ENCODE measurements at regions not wholly inside any gene's neighbourhood (a gene's known extent, or its start where the extent isn't known, plus 50 kb on each side); places are given as distances from the start of the nearest gene placed in this dataset.

DNA sequence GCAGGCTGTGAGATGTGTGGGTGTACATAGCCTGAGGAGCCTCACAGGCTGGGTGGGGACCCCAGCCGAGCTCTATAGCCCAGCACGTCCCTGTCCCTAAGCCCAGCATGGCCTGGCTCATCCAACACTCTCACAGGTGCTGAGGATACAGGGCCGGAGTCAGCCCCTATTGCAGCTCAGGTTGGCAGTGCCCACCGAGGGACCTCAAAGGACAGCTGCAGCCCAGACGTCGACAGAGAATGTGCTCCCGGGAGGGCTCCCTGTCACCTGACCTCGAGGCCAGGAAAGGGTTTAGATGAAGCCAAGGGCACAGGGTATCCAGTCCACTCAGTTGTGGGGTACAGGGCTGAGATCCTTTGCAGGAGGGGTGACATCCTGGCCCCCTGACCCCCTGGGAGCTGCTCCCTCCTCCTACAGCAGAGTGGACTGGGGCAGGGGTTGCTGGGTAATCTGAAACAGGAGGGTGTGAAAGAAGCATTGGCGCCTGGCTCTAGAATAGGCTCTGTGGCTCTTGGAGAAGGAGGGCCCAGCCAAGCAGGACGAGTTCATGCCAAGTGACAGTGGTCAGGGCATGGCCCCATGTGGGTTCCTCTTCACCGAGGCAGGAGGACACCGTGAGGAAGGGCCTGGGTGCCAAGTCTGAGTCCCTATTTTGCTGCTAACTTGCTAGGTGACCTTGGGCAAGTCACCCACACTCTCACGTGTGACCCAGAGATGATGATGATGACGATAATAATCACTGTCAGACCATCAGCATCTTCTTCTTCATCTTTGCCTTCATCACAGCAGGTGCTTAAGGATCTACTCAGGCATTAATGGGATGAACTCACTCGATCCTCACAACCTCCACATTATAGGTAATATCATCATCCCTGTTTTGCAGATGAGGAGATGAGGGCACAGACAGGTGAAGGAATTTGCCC is 68.0 kb downstream of the RMI2 start:
- no peaks in the 10 kb centered on the region for H3K27me3 ChIP-seq
- intact Hi-C loops (cut with DNase I; ENCODE audit: low total_unique reads) = no loop called here
- H3K27ac ChIP-seq = no peak overlapping the region
- no peaks in the 10 kb centered on the region for H3K9me3 ChIP-seq
- TF ChIP-seq POLR2A (IDR thresholded peaks at IDR 0.05) = no peak
- TF ChIP-seq, protein P1, sequence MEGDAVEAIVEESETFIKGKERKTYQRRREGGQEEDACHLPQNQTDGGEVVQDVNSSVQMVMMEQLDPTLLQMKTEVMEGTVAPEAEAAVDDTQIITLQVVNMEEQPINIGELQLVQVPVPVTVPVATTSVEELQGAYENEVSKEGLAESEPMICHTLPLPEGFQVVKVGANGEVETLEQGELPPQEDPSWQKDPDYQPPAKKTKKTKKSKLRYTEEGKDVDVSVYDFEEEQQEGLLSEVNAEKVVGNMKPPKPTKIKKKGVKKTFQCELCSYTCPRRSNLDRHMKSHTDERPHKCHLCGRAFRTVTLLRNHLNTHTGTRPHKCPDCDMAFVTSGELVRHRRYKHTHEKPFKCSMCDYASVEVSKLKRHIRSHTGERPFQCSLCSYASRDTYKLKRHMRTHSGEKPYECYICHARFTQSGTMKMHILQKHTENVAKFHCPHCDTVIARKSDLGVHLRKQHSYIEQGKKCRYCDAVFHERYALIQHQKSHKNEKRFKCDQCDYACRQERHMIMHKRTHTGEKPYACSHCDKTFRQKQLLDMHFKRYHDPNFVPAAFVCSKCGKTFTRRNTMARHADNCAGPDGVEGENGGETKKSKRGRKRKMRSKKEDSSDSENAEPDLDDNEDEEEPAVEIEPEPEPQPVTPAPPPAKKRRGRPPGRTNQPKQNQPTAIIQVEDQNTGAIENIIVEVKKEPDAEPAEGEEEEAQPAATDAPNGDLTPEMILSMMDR (IDR thresholded peaks at IDR 0.05) = no peak
- TF ChIP-seq POLR2AphosphoS5 (IDR thresholded peaks at IDR 0.05) = no peak
- H3K4me1 ChIP-seq = no peaks in the 10 kb centered on the region
- H3K36me3 ChIP-seq = no peaks in the 10 kb centered on the region
- H3K4me3 ChIP-seq = no peak overlapping the region
- no peak for DNase-seq (ENCODE audit: low spot score in 2 of 2)

DNA sequence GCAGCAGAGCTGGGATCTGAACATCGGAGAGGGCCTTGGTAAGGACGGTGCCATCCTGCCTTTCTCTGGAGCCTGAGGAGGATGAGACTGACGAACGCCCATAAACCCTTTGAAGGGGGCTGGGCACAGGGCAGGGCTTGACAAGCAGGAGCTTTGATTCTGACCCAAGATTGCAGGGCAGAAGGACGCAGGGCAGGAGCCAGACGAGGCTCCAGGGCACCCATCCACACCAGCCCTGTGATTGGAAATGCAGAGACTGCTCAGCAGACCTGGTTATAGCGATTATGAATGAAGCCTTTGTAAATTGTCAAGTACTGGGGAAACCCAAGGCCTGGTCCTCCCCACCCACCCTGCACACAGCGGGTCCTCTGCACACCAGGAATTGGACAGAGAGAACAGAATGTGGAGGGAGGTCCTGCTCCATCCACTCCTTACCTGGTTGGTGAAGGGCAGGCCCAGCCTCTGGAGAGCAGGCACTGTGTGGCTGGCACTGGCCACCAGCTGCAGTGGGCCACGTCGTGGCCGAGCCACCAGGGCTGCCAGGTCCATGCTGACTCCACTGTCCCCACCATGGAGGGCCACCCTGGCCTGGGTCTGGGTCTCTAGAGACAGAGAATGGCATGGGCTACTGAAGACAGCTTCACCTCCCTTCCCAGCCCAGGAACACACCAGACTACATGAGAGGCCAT is 68.8 kb downstream of the RMI2 start:
- Histone ChIP-seq H3K27ac (no peak overlapping the region), H3K36me3 (no peaks in the 10 kb centered on the region), H3K9me3 (no peaks in the 10 kb centered on the region), H3K4me3 (no peak overlapping the region), H3K4me1 (no peaks in the 10 kb centered on the region), H3K27me3 (no peaks in the 10 kb centered on the region)
- intact Hi-C loops (cut with DNase I; ENCODE audit: low total_unique reads) = no loop called here
- TF ChIP-seq, protein P1 (IDR thresholded peaks at IDR 0.05) = no peak
- no peak for TF ChIP-seq POLR2AphosphoS5 (IDR thresholded peaks at IDR 0.05)
- TF ChIP-seq POLR2A (IDR thresholded peaks at IDR 0.05) = no peak
- DNase-seq (ENCODE audit: low spot score in 2 of 2) = no peak

DNA sequence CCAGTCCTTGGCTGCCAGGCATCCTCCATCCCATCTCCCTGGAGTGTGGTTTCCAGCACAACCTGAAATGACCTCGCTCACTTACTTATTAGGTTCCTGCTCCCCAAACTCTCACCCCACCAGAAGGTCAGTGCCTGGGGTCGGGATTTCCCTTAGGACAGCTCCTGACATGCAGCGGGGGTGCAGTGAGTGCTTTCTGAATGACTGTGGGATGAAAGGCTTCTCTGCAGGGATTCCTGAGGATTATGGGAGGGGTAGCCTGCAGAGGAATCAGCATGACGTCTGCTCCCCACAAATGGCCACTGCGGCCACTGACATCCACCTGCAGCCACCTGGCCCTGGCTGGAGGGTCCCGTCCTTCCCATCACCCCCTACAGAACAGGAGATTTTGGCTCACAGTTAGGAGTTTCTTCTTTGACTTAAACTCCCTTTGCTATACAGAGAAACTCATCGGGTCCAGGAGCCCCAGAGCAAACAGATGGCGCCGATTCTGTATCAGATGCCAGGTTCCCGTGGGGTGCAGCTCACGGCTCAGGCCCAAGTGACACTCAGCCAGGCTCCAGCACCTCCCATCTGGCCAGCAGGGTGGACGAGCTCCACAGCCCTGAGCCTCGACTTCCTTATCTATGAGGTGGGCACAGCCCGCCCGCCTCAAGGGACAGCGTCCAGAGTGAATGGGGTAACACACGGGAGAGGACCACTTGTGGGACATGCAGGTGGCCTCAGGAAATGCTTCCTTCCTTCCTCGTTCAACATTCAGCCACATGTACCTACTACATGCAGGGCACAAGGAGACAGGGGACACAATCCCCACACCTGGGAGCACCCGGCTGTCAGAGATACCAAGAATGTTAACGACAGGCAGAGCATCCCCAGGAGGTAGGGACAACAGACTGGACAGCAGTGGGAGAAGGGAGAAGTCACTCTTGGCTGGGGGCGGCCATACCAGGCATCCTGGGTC is 69.8 kb downstream of the RMI2 start:
- DNase-seq (ENCODE audit: low spot score in 2 of 2) = no peak
- Histone ChIP-seq H3K4me3 (no peak overlapping the region), H3K36me3 (no peaks in the 10 kb centered on the region), H3K27ac (no peak overlapping the region), H3K27me3 (no peaks in the 10 kb centered on the region), H3K9me3 (no peaks in the 10 kb centered on the region), H3K4me1 (no peaks in the 10 kb centered on the region)
- intact Hi-C loops (cut with DNase I; ENCODE audit: low total_unique reads) = no loop called here
- TF ChIP-seq POLR2AphosphoS5 (IDR thresholded peaks at IDR 0.05) (no peak), POLR2A (IDR thresholded peaks at IDR 0.05) (no peak)
- TF ChIP-seq, protein P1 (IDR thresholded peaks at IDR 0.05) = no peak

DNA sequence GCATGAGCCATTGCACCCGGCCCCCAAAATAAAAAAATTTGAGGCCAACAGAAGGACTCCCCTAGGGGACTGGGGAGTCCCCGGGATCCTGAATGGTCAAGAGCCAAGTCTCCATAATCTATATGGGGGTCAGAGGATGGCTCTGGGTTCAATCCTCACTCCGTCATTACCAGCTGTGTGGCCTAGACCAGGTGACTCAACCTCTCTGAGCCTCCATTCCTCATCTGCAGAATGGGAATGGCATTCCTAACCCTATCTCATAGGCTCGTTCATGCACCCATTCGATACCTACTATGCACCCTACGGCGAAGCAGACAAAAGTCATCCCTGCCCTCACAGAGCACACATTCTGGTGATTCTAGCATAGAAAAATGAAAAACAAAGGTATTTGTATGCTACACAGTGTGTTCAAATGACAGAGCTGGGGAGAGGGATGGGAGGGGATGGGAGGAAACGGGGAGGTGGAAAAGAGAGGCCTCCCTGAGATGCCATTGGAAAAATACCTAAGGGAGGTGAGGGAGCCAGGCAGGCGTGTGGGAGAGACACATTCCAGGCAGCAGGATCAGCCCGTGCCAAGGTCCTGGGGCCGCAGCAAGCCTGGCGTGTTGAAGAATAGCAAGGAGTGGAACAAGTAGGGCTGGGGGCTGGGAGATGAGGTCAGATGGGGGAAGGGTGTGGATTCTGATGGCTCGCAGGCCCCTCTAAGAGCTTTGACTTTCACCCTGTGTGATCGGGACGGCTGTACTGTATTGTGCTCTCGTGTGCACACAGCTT is 71.2 kb downstream of the RMI2 start:
- no peak for DNase-seq (ENCODE audit: low spot score in 2 of 2)
- H3K4me3 ChIP-seq = no peak overlapping the region
- TF ChIP-seq POLR2A (IDR thresholded peaks at IDR 0.05) (no peak), POLR2AphosphoS5 (IDR thresholded peaks at IDR 0.05) (no peak)
- TF ChIP-seq, protein P1 (IDR thresholded peaks at IDR 0.05) = no peak
- H3K36me3 ChIP-seq = no peaks in the 10 kb centered on the region
- no peaks in the 10 kb centered on the region for H3K27me3 ChIP-seq
- no peak overlapping the region for H3K27ac ChIP-seq
- H3K4me1 ChIP-seq = no peaks in the 10 kb centered on the region
- intact Hi-C loops (cut with DNase I; ENCODE audit: low total_unique reads) = no loop called here
- H3K9me3 ChIP-seq = no peaks in the 10 kb centered on the region

All from breast epithelium (tissue), 4 donors.